Stimulated activated CD4-positive, alpha-beta T cell treated with anti-CD3 and anti-CD28 coated beads, TNF-alpha, amount 100 ng/mL, for 1 hour (primary cell): ENCODE measurements at regions not wholly inside any gene's neighbourhood (a gene's known extent, or its start where the extent isn't known, plus 50 kb on each side); places are given as distances from the start of the nearest gene placed in this dataset.
"Not testable (repeated sequence)": the region's sequence is repeated elsewhere in the genome, so short reads cannot be mapped to it uniquely, and the experiment has no call there.

Experiments
- DNase-seq, 3 donors: peaks; one replicate each; pipeline ENCODE4 v3.0.0-alpha.2; 2020; ENCODE audit warnings: low read depth in 3 of 3, low spot score in 1 of 3

- no peak for DNase-seq
Measured at GRCh38 chr22:27596133-27596870, 205.3 kb downstream of the MN1 start.

- no peak for DNase-seq
Measured at GRCh38 chr22:27597703-27598444, 203.7 kb downstream of the MN1 start.

GRCh38 chr22:27598792-27599191 lies 202.8 kb downstream of the MN1 start:
- DNase-seq: no peak

GRCh38 chr22:27601195-27601594 lies 200.4 kb downstream of the MN1 start:
- DNase-seq: no peak

- DNase-seq: no peak
Measured at GRCh38 chr22:27602390-27602789, 199.2 kb downstream of the MN1 start.

- DNase-seq: no peak
Measured at GRCh38 chr22:27603111-27603799, 198.3 kb downstream of the MN1 start.

GRCh38 chr22:27603800-27604144 lies 197.8 kb downstream of the MN1 start:
- DNase-seq: no peak

GRCh38 chr22:27605390-27605789 lies 196.2 kb downstream of the MN1 start:
- DNase-seq: no peak

- not testable (repeated sequence) for DNase-seq
Measured at GRCh38 chr22:27607750-27608149, 193.8 kb downstream of the MN1 start.

GRCh38 chr22:27609451-27609888 lies 192.1 kb downstream of the MN1 start:
- DNase-seq: no peak

GRCh38 chr22:27610164-27610563 lies 191.4 kb downstream of the MN1 start:
- DNase-seq: not testable (repeated sequence)

GRCh38 chr22:27610863-27611786 lies 190.4 kb downstream of the MN1 start:
- DNase-seq: no peak

- no peak for DNase-seq
Measured at GRCh38 chr22:27612115-27612514, 189.4 kb downstream of the MN1 start.

- no peak for DNase-seq
Measured at GRCh38 chr22:27613099-27614005, 188.2 kb downstream of the MN1 start.

GRCh38 chr22:27614006-27614649 lies 187.4 kb downstream of the MN1 start:
- DNase-seq: no peak

- DNase-seq: no peak
Measured at GRCh38 chr22:27614650-27615007, 186.9 kb downstream of the MN1 start.

- DNase-seq: no peak
Measured at GRCh38 chr22:27615408-27615807, 186.1 kb downstream of the MN1 start.

- no peak for DNase-seq
Measured at GRCh38 chr22:27616033-27616432, 185.5 kb downstream of the MN1 start.

GRCh38 chr22:27617214-27617881 lies 184.2 kb downstream of the MN1 start:
- no peak for DNase-seq
